Activated B cell treated with CpG ODN at 0.5 μM for 24 hours (primary cell): ENCODE measurements at regions not wholly inside any gene's neighbourhood (a gene's known extent, or its start where the extent isn't known, plus 50 kb on each side); places are given as distances from the start of the nearest gene placed in this dataset.

Experiments
- ATAC-seq: fragments of 200-7000 bp; cut with Tn5 transposase; one replicate; pipeline ENCODE4 v1.10.0; 2021; ENCODE audit warnings: low read depth, mild to moderate bottlenecking, moderate library complexity
- CTCF ChIA-PET: fragments of 350-600 bp; sonication (Branson Sonifier 250); formaldehyde crosslinking; loops from one replicate; lab custom pipeline; 2021; ENCODE audit warnings: antibody characterized with exemption; lab: Charles Lee
- POLR2A ChIA-PET: fragments of 350-600 bp; sonication (Branson Sonifier 250); formaldehyde crosslinking; loops from one replicate; lab custom pipeline; 2021; ENCODE audit warnings: antibody characterized with exemption; lab: Charles Lee
- DNase-seq: peaks from one replicate; pipeline ENCODE4 v3.0.0; 2022
- H3K27ac Mint-ChIP-seq: one replicate; pipeline ENCODE4 v1.8.0; 2020; ENCODE audit warnings: mixed read lengths
- H3K27me3 Mint-ChIP-seq: one replicate; pipeline ENCODE4 v1.8.0; 2021; ENCODE audit warnings: mixed read lengths
- H3K36me3 Mint-ChIP-seq: one replicate; pipeline ENCODE4 v1.8.0; 2021; ENCODE audit warnings: low read depth, mixed read lengths
- H3K4me1 Mint-ChIP-seq: one replicate; pipeline ENCODE4 v1.8.0; 2021; ENCODE audit warnings: mixed read lengths
- H3K4me3 Mint-ChIP-seq: one replicate; pipeline ENCODE4 v1.8.0; 2020; ENCODE audit warnings: mild to moderate bottlenecking, mixed read lengths
- H3K9me3 Mint-ChIP-seq: one replicate; pipeline ENCODE4 v1.8.0; 2020; ENCODE audit warnings: mixed read lengths
- CTCF ChIP-seq: fragments of 200-600 bp; IDR thresholded peaks from one replicate; pipeline ENCODE4 v1.8.0; 2022; ENCODE audit warnings: antibody characterized with exemption, mild to moderate bottlenecking
- intact Hi-C: fragments of 100-400 bp; cut with micrococcal nuclease; formaldehyde crosslinking; loops from one replicate; pipeline ENCODE4 v1.15.1; 2024

GRCh38 chr1:114214016-114214415 is 60.3 kb upstream of the SYT6 start:
- Mint-ChIP-seq H3K27ac (no peak overlapping the region), H3K4me3 (no peak overlapping the region), H3K9me3 (no peaks in the 10 kb centered on the region), H3K27me3 (peaks cover 16% of the 10 kb centered on the region), H3K36me3 (no peaks in the 10 kb centered on the region), H3K4me1 (no peaks in the 10 kb centered on the region)
- ChIA-PET CTCF (no interaction called here), POLR2A (no interaction called here)
- intact Hi-C loops = no loop called here
- DNase-seq (no peak), ATAC-seq (no peak)
- no peak for TF ChIP-seq CTCF

DNA sequence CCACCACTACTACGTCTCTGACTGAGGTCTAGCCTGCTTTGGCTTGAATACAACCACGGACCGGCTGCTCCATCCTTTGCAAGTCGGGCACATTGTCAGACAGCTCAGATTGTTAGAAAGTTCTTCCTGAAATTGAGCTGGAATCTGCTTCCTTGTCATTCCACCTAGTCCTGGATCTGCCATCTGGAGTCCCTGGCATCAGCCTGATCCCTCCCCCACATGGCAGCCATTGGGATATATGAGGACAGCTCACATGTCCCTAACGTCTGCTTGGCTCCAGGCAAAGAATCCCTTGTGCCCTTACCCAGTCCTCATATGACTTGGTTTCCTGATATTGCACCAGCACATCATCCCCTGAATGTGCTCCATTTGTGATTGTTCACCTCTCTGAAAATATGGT is 56.3 kb upstream of the SYT6 start:
- CTCF ChIA-PET = no interaction called here
- intact Hi-C loops = no loop called here
- POLR2A ChIA-PET = no interaction called here
- Mint-ChIP-seq H3K4me1 (no peaks in the 10 kb centered on the region), H3K9me3 (no peaks in the 10 kb centered on the region), H3K36me3 (no peaks in the 10 kb centered on the region), H3K27me3 (peaks cover 22% of the 10 kb centered on the region), H3K4me3 (no peak overlapping the region), H3K27ac (no peak overlapping the region)
- ATAC-seq = no peak
- DNase-seq = no peak
- TF ChIP-seq CTCF = no peak

DNA sequence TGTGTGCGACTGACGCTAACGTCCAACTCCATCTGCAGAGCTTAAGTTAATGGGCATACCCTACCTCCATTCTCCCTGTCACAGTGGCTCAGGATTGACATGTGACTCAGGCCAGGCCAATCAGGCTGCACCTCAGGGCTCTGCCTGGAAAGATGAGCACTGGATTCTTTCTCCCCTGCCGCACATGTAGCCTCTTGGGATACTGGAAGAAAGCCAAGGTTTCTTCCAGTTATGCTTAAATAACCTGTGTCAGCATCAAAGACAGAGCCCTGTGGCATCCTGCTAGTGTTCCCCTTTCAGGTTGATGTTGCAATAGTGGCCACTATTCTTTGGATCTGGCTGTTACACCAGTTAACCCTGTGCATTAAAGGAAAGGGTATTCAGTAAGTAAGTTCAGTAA is 55.0 kb upstream of the SYT6 start:
- H3K9me3 Mint-ChIP-seq = no peaks in the 10 kb centered on the region
- POLR2A ChIA-PET = no interaction called here
- TF ChIP-seq CTCF = no peak
- CTCF ChIA-PET = no interaction called here
- no peaks in the 10 kb centered on the region for H3K36me3 Mint-ChIP-seq
- H3K4me3 Mint-ChIP-seq = no peak overlapping the region
- no peak overlapping the region for H3K27ac Mint-ChIP-seq
- peaks cover 22% of the 10 kb centered on the region for H3K27me3 Mint-ChIP-seq
- H3K4me1 Mint-ChIP-seq = no peaks in the 10 kb centered on the region
- intact Hi-C loops = no loop called here
- DNase-seq (no peak), ATAC-seq (no peak)

DNA sequence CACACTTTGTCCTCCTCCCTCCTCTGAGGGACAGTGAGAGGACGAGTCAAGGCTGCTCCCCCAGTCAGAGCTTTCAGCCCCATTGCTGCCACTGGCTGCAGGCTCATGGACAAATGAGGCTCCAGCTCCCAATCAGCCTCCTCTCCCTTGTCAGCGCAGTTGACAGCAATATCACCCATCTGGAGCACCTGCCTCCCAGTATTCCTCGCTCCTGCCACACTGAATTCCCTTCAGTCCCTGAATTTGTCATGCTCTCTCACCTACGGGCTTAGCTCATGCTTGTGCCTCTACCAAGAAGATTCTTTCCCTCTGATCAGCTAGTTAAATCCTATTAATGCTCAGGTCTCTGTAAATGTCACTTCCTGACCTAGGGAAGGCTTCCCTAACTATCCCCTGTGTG is 54.4 kb upstream of the SYT6 start:
- ChIA-PET POLR2A (no interaction called here), CTCF (no interaction called here)
- ATAC-seq (no peak), DNase-seq (no peak)
- H3K27ac Mint-ChIP-seq = no peak overlapping the region
- H3K27me3 Mint-ChIP-seq = peaks cover 22% of the 10 kb centered on the region
- H3K36me3 Mint-ChIP-seq = no peaks in the 10 kb centered on the region
- TF ChIP-seq CTCF = no peak
- H3K4me1 Mint-ChIP-seq = no peaks in the 10 kb centered on the region
- H3K4me3 Mint-ChIP-seq = no peak overlapping the region
- intact Hi-C loops = no loop called here
- no peaks in the 10 kb centered on the region for H3K9me3 Mint-ChIP-seq

DNA sequence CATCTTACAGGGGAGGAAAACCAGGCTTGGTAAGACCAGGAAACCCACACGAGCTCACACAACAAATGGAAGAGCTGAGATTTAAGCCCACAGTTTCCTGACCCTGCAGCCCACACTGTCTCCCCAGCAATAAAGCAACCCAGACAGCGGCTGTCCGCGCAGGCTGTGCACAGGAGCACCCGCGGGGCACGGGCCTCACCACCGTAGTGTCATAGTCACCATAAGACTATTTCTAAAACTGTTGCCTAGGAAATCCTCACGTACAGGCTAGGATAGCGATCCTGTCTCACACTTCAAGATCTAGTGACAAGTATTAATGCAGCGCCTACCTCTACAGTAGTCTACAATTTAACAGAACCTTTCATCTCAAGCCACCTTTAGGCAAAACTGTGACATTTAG is 54.0 kb upstream of the SYT6 start:
- Mint-ChIP-seq H3K36me3 (no peaks in the 10 kb centered on the region), H3K4me1 (no peaks in the 10 kb centered on the region), H3K9me3 (no peaks in the 10 kb centered on the region), H3K27ac (no peak overlapping the region), H3K27me3 (peaks cover 22% of the 10 kb centered on the region), H3K4me3 (no peak overlapping the region)
- ATAC-seq (no peak), DNase-seq (no peak)
- CTCF ChIA-PET = no interaction called here
- intact Hi-C loops = no loop called here
- POLR2A ChIA-PET = no interaction called here
- TF ChIP-seq CTCF = no peak
